HCT116 (cell line): ENCODE measurements at regions not wholly inside any gene's neighbourhood (a gene's known extent, or its start where the extent isn't known, plus 50 kb on each side); places are given as distances from the start of the nearest gene placed in this dataset.

Experiments used
- ATAC-seq: fragments of 200-7000 bp; cut with Tn5 transposase; 2 replicates; pipeline ENCODE4 v1.9.1; 2020; ENCODE audit warnings: mild to moderate bottlenecking, moderate library complexity
- BruUV-seq: library from RNA; stranded (reverse); fragments of 400-500 nt; replicated peaks from 2 replicates; lab custom pipeline; 2021; lab: Mats Ljungman, UMichigan
- CTCF ChIA-PET: fragments of 300-600 bp; sonication (Branson Sonifier 250); formaldehyde crosslinking; loops from one replicate; lab custom pipeline; 2021; ENCODE audit warnings: antibody characterized with exemption; lab: Charles Lee
- POLR2A ChIA-PET: fragments of 300-600, 350-600 bp; sonication (Branson Sonifier 250); formaldehyde crosslinking; loops from one replicate; lab custom pipeline; 2021; ENCODE audit warnings: antibody characterized with exemption; lab: Charles Lee
- RAD21 ChIA-PET, 2 experiments: fragments of 300-600 bp; sonication (Branson Sonifier 250); formaldehyde crosslinking; loops; one replicate each; lab custom pipeline; 2023; ENCODE audit warnings: low total read pairs in 2 of 2; ENCODE audit not compliant: uncharacterized antibody in 2 of 2, unreplicated experiment in 2 of 2, low non-redundant PET in 1 of 2; lab: Charles Lee
- DNase-seq: peaks from one replicate; pipeline ENCODE4 v3.0.0-alpha.2; 2010; ENCODE audit warnings: low read depth, low spot score
- H2AFZ ChIP-seq: fragments of 200-600 bp; shearing (Covaris generic), sonication (generic); 2 replicates; pipeline ENCODE4 v1.6.1; 2017; ENCODE audit warnings: low read depth, mixed run types, mixed read lengths, antibody characterized with exemption, low read length; ENCODE audit not compliant: poor library complexity, severe bottlenecking
- H3K27ac ChIP-seq: 2 replicates; pipeline ENCODE4 v1.5.1; 2012; ENCODE audit warnings: low read depth, low read length
- H3K27me3 ChIP-seq: fragments of 200-600 bp; sonication (generic); 2 replicates; pipeline ENCODE4 v1.6.1; 2016; ENCODE audit warnings: mixed run types, low read length, mixed read lengths; ENCODE audit not compliant: insufficient read depth
- H3K36me3 ChIP-seq, 2 experiments: fragments of 200-500 bp in 1 of 2; fragments of 200-600 bp in 1 of 2; sonication (Bioruptor generic) in 1 of 2; sonication (generic) in 1 of 2; 2 replicates each; pipeline versions ENCODE4 v1.5.1 to v1.6.1; 2014 to 2016; ENCODE audit warnings: low read length in 2 of 2, inconsistent platforms in 1 of 2, mixed read lengths in 1 of 2, mixed run types in 1 of 2; ENCODE audit not compliant: insufficient read depth in 2 of 2, control insufficient read depth in 1 of 2
- H3K4me1 ChIP-seq, 2 experiments: fragments of 200-600 bp in 1 of 2; sonication (generic) in 1 of 2; 2 replicates each; pipeline versions ENCODE4 v1.5.1 to v1.6.1; 2012 to 2017; ENCODE audit warnings: low read length in 2 of 2, inconsistent platforms in 1 of 2, mild to moderate bottlenecking in 1 of 2, mixed read lengths in 1 of 2, mixed run types in 1 of 2, moderate library complexity in 1 of 2; ENCODE audit not compliant: insufficient read depth in 2 of 2, control insufficient read depth in 1 of 2
- H3K4me2 ChIP-seq: fragments of 200-600 bp; sonication (generic); 2 replicates; pipeline ENCODE4 v1.6.1; 2017; ENCODE audit warnings: mixed run types, low read length, mixed read lengths
- H3K4me3 ChIP-seq, 2 experiments: fragments of 200-600 bp in 1 of 2; sonication (generic) in 1 of 2; replicated peaks in 1 of 2; 2 replicates each; pipeline ENCODE4 v1.5.1; 2011 to 2016; ENCODE audit warnings: low read length in 2 of 2, control low read depth in 1 of 2, low read depth in 1 of 2, mild to moderate bottlenecking in 1 of 2, mixed read lengths in 1 of 2, mixed run types in 1 of 2
- H3K79me2 ChIP-seq: fragments of 200-600 bp; sonication (generic); 2 replicates; pipeline ENCODE4 v1.6.1; 2017; ENCODE audit warnings: mild to moderate bottlenecking, mixed run types, low read length, moderate library complexity, mixed read lengths; ENCODE audit not compliant: insufficient read depth
- H3K9ac ChIP-seq: fragments of 200-600 bp; sonication (generic); 2 replicates; pipeline ENCODE4 v1.6.1; 2016; ENCODE audit warnings: low read length, mixed read lengths
- H3K9me2 ChIP-seq: fragments of 200-600 bp; sonication (generic), shearing (Covaris generic); 2 replicates; pipeline ENCODE4 v1.6.1; 2017; ENCODE audit warnings: mixed run types, mild to moderate bottlenecking, moderate library complexity; ENCODE audit not compliant: insufficient read depth
- H3K9me3 ChIP-seq, 2 experiments: fragments of 200-500 bp in 1 of 2; fragments of 200-600 bp in 1 of 2; sonication (Bioruptor generic) in 1 of 2; sonication (generic) in 1 of 2; 2 replicates each; pipeline ENCODE4 v1.6.1; 2014 to 2017; ENCODE audit warnings: low read length in 2 of 2, mixed read lengths in 2 of 2, inconsistent platforms in 1 of 2, low read depth in 1 of 2, mild to moderate bottlenecking in 1 of 2, mixed run types in 1 of 2, moderate library complexity in 1 of 2; ENCODE audit not compliant: control insufficient read depth in 1 of 2, insufficient read depth in 1 of 2
- H4K20me1 ChIP-seq: fragments of 200-600 bp; sonication (generic), shearing (Covaris generic); 2 replicates; pipeline ENCODE4 v1.6.1; 2017; ENCODE audit warnings: mixed run types, mild to moderate bottlenecking, moderate library complexity; ENCODE audit not compliant: insufficient read depth
- EGR1 ChIP-seq: IDR thresholded peaks from 2 replicates; pipeline ENCODE4 v1.6.1; 2012; ENCODE audit warnings: low read depth
- EZH2 ChIP-seq: fragments of 200-600 bp; sonication (generic); IDR thresholded peaks from 2 replicates; pipeline ENCODE4 v1.6.1; 2017; ENCODE audit warnings: antibody characterized with exemption, mixed run types
- EZH2phosphoT487 ChIP-seq: fragments of 200-600 bp; IDR thresholded peaks from 2 replicates; pipeline ENCODE4 v1.6.1; 2018; ENCODE audit warnings: antibody characterized with exemption, borderline replicate concordance
- FOSL1 ChIP-seq: IDR thresholded peaks from 2 replicates; pipeline ENCODE4 v1.6.1; 2012; ENCODE audit warnings: low read depth
- JUND ChIP-seq: IDR thresholded peaks from 2 replicates; pipeline ENCODE4 v1.6.1; 2012
- POLR2A ChIP-seq: IDR thresholded peaks from 2 replicates; pipeline ENCODE4 v1.7.0; 2011; ENCODE audit warnings: borderline replicate concordance; ENCODE audit not compliant: insufficient read depth, insufficient read length; ENCODE audit errors: extremely low read depth
- POLR2AphosphoS5 ChIP-seq: IDR thresholded peaks from 2 replicates; pipeline ENCODE4 v1.6.1; 2011; ENCODE audit warnings: mild to moderate bottlenecking, low read depth, low read length, moderate library complexity
- RAD21 ChIP-seq: IDR thresholded peaks from 2 replicates; pipeline ENCODE4 v1.6.1; 2012; ENCODE audit warnings: low read depth, mild to moderate bottlenecking
- SIN3A ChIP-seq: IDR thresholded peaks from 2 replicates; pipeline ENCODE4 v1.6.1; 2012; ENCODE audit warnings: low read depth
- SP1 ChIP-seq: IDR thresholded peaks from 2 replicates; pipeline ENCODE4 v1.6.1; 2012; ENCODE audit warnings: low read depth
- SRF ChIP-seq: IDR thresholded peaks from 2 replicates; pipeline ENCODE4 v1.6.1; 2012; ENCODE audit warnings: low read depth
- YY1 ChIP-seq: IDR thresholded peaks from 2 replicates; pipeline ENCODE4 v1.6.1; 2011; ENCODE audit warnings: low read length, low read depth, moderate library complexity, mild to moderate bottlenecking; ENCODE audit not compliant: insufficient replicate concordance; ENCODE audit errors: extremely low read depth
- ZBTB33 ChIP-seq: IDR thresholded peaks from 2 replicates; pipeline ENCODE4 v1.6.1; 2011; ENCODE audit warnings: mild to moderate bottlenecking, low read length, moderate library complexity; ENCODE audit not compliant: insufficient replicate concordance; ENCODE audit errors: extremely low read depth
- ZFX ChIP-seq: fragments of 450-650 bp; IDR thresholded peaks from 2 replicates; pipeline ENCODE4 v1.6.1; 2017
- ZNF274 ChIP-seq: fragments of 200-500 bp; sonication (Bioruptor generic); IDR thresholded peaks from 2 replicates; pipeline ENCODE4 v1.6.1; 2014; ENCODE audit warnings: mild to moderate bottlenecking, low read depth, low read length, inconsistent platforms
- intact Hi-C: fragments of 100-400 bp; cut with micrococcal nuclease; formaldehyde crosslinking; loops from 2 replicates; pipeline ENCODE4 v1.10.0; 2022
- TF ChIP-seq, protein P1 (sequence below), 3 experiments: fragments of 200-600 bp in 1 of 3; sonication (generic) in 1 of 3; IDR thresholded peaks in 2 of 3; conservative IDR thresholded peaks in 1 of 3; 2 replicates each; pipeline ENCODE4 v1.5.1; 2012 to 2017; ENCODE audit warnings: low read depth in 2 of 3, low read length in 2 of 3, antibody characterized with exemption in 1 of 3, borderline replicate concordance in 1 of 3, control low read depth in 1 of 3, mild to moderate bottlenecking in 1 of 3, mixed read lengths in 1 of 3, mixed run types in 1 of 3, moderate library complexity in 1 of 3; ENCODE audit not compliant: insufficient read depth in 1 of 3

GRCh38 chr9:97748525-97748924 is 51.4 kb upstream of the XPA start (continued):
- TF ChIP-seq RAD21 (no peak), FOSL1 (no peak), EGR1 (no peak), ZBTB33 (no peak), POLR2AphosphoS5 (no peak), ZFX (no peak), EZH2phosphoT487 (no peak), YY1 (no peak)
- TF ChIP-seq, protein P1, sequence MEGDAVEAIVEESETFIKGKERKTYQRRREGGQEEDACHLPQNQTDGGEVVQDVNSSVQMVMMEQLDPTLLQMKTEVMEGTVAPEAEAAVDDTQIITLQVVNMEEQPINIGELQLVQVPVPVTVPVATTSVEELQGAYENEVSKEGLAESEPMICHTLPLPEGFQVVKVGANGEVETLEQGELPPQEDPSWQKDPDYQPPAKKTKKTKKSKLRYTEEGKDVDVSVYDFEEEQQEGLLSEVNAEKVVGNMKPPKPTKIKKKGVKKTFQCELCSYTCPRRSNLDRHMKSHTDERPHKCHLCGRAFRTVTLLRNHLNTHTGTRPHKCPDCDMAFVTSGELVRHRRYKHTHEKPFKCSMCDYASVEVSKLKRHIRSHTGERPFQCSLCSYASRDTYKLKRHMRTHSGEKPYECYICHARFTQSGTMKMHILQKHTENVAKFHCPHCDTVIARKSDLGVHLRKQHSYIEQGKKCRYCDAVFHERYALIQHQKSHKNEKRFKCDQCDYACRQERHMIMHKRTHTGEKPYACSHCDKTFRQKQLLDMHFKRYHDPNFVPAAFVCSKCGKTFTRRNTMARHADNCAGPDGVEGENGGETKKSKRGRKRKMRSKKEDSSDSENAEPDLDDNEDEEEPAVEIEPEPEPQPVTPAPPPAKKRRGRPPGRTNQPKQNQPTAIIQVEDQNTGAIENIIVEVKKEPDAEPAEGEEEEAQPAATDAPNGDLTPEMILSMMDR (IDR thresholded peaks at IDR 0.05 in 2 of 3, conservative IDR thresholded peaks at IDR 0.05 in 1 of 3; ENCODE audit: borderline replicate concordance in 1 of 3, insufficient read depth in 1 of 3, low read depth in 2 of 3, low read length in 2 of 3) = no peak

DNA sequence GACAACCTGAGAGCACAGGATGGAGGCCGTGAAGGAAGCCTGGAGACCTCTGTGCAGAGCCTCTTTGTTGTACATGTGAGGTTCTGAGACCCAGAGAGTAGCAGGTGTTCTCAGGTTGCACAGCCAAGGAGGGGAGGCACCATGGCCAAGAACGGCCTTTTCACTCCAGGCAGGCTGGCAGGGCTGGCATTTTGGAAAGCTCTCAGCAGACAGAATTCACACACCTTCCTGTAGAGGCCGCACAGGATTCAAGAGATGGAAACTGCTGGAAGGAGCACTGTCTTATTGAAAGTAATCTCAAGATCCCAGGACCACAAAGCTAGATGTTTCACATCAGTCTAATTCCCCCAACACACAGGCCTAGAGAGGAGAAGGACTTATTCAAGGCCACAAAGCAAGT is 52.8 kb upstream of the XPA start:
- H3K79me2 ChIP-seq = no peaks in the 10 kb centered on the region
- intact Hi-C loops = no loop called here
- no peak overlapping the region for H2AFZ ChIP-seq
- RAD21 ChIA-PET = no interaction called here
- H3K9ac ChIP-seq = no peak overlapping the region
- H3K4me1 ChIP-seq = no peaks in the 10 kb centered on the region
- H3K9me3 ChIP-seq = no peaks in the 10 kb centered on the region
- no TSS peak for BruUV-seq
- POLR2A ChIA-PET = no interaction called here
- no peak overlapping the region for H3K27ac ChIP-seq
- no peak overlapping the region for H3K4me2 ChIP-seq
- no peak overlapping the region for H3K4me3 ChIP-seq
- ATAC-seq (no peak), DNase-seq (no peak)
- H3K9me2 ChIP-seq = no peaks in the 10 kb centered on the region
- TF ChIP-seq SIN3A (no peak), SRF (no peak), POLR2AphosphoS5 (no peak), ZNF274 (no peak), RAD21 (no peak), EZH2 (no peak), EZH2phosphoT487 (no peak), EGR1 (no peak), ZBTB33 (no peak), SP1 (no peak), JUND (no peak), POLR2A (no peak)
- no peaks in the 10 kb centered on the region for H3K36me3 ChIP-seq
- CTCF ChIA-PET = no interaction called here
- no peaks in the 10 kb centered on the region for H4K20me1 ChIP-seq
- H3K27me3 ChIP-seq = no peaks in the 10 kb centered on the region
